Endodermal cell (in vitro differentiated cells): ENCODE measurements at regions not wholly inside any gene's neighbourhood (a gene's known extent, or its start where the extent isn't known, plus 50 kb on each side); places are given as distances from the start of the nearest gene placed in this dataset.
"Not testable (repeated sequence)": the region's sequence is repeated elsewhere in the genome, so short reads cannot be mapped to it uniquely, and the experiment has no call there.

Experiments used
- DNase-seq: peaks from one replicate; pipeline ENCODE4 v3.0.0-alpha.2; 2017
- H3K27ac ChIP-seq: 2 replicates; pipeline ENCODE4 v1.5.1; 2013; ENCODE audit warnings: mild to moderate bottlenecking, low read depth, low read length, moderate library complexity
- H3K27me3 ChIP-seq: 2 replicates; pipeline ENCODE4 v1.6.1; 2013; ENCODE audit warnings: mild to moderate bottlenecking, low read length, moderate library complexity; ENCODE audit not compliant: insufficient read depth, control insufficient read depth, poor library complexity, severe bottlenecking
- H3K36me3 ChIP-seq: 2 replicates; pipeline ENCODE4 v1.7.0; 2013; ENCODE audit warnings: mild to moderate bottlenecking, low read length, moderate library complexity; ENCODE audit not compliant: control insufficient read depth, insufficient read depth
- H3K4me1 ChIP-seq: one replicate; pipeline ENCODE4 v1.7.0; 2013; ENCODE audit warnings: low read length; ENCODE audit not compliant: control insufficient read depth, insufficient read depth
- H3K4me3 ChIP-seq: 2 replicates; pipeline ENCODE4 v1.5.1; 2013; ENCODE audit warnings: mild to moderate bottlenecking, low read length, moderate library complexity
- H3K9ac ChIP-seq: 2 replicates; pipeline ENCODE4 v1.6.1; 2013; ENCODE audit warnings: mild to moderate bottlenecking, low read length, moderate library complexity; ENCODE audit not compliant: poor library complexity, severe bottlenecking; ENCODE audit errors: extremely low read depth
- H3K9me3 ChIP-seq: 2 replicates; pipeline ENCODE4 v1.6.1; 2013; ENCODE audit warnings: mild to moderate bottlenecking, low read length, moderate library complexity; ENCODE audit not compliant: control insufficient read depth
- H3K27ac Mint-ChIP-seq: 2 replicates; pipeline ENCODE4 v1.8.0; 2020; ENCODE audit warnings: mixed read lengths
- H3K27me3 Mint-ChIP-seq: 2 replicates; pipeline ENCODE4 v1.8.0; 2021; ENCODE audit warnings: mild to moderate bottlenecking, mixed read lengths; ENCODE audit not compliant: insufficient read depth
- H3K36me3 Mint-ChIP-seq: 2 replicates; pipeline ENCODE4 v1.8.0; 2020; ENCODE audit warnings: low read depth, mixed read lengths
- H3K4me1 Mint-ChIP-seq: 2 replicates; pipeline ENCODE4 v1.8.0; 2020; ENCODE audit warnings: mixed read lengths
- H3K4me3 Mint-ChIP-seq: 2 replicates; pipeline ENCODE4 v1.8.0; 2020; ENCODE audit warnings: mild to moderate bottlenecking, moderate library complexity, mixed read lengths
- H3K9me3 Mint-ChIP-seq: 2 replicates; pipeline ENCODE4 v1.8.0; 2020; ENCODE audit warnings: mild to moderate bottlenecking, mixed read lengths
- CTCF ChIP-seq: fragments of 200-600 bp; sonication (generic); conservative IDR thresholded peaks from 2 replicates; pipeline ENCODE4 v1.5.0; 2021; ENCODE audit warnings: antibody characterized with exemption, mild to moderate bottlenecking
- WGBS, 2 experiments: methylation state at CpG; one replicate each; pipeline versions ENCODE4 v1.1.5 to v1.1.7; 2013; ENCODE audit warnings: missing lambda C conversion rate in 2 of 2, mixed read lengths in 1 of 2; ENCODE audit not compliant: insufficient coverage in 1 of 2, insufficient read length in 1 of 2; 5-methylcytosine and 5-hydroxymethylcytosine counted together

DNA sequence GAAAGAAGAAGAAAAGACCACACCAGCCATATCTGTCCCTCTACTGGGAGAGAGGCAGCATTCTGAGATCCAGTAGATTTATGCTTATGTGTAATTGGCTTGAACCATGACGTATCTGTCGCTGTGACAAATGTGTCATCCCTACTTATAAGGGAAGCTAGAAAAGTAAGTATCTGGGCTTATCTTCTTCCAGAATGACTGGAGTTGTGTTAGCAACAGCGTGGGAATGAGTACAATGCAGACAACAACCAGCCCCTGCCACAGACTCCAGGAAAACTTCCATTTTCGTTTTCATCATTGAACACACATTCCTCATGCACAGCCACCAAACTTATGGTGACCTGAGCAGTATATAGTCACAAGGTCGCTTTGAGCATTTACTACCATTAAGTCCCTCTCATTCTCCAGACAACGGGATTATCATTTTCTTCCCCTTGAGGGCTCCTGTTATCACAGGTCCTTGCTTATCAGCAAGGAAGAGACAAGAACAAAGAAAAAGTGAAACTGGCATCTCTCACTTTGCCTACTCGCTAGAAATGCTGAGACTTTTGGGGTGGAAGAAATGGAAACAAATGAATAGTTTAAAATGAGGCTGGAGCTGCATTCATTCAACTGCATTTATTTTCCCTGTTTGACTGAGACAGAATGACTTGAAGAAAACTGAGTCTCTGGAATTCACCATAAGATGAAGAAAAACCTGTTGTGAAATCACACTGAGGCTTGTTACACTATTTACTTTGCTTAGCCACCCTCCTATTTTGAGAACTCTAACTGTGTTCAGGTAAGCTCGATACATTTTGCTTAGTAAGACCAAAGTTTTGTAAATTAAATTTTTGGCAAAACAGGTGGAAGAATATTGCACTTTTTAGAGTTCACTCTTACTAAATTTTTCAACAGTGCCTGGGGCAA is 149.3 kb upstream of the FOXQ1 start:
- Mint-ChIP-seq H3K27me3 (peaks cover 49% of the 10 kb centered on the region), H3K4me1 (peaks cover 15% of the 10 kb centered on the region), H3K36me3 (no peaks in the 10 kb centered on the region), H3K27ac (no peak overlapping the region), H3K9me3 (peaks cover 13% of the 10 kb centered on the region), H3K4me3 (no peak overlapping the region)
- peaks cover 4% of the 10 kb centered on the region for H3K4me1 ChIP-seq
- no peak overlapping the region for H3K27ac ChIP-seq
- peak overlapping the region; percentile 47 for H3K4me3 ChIP-seq
- no peak overlapping the region for H3K9ac ChIP-seq
- no peaks in the 10 kb centered on the region for H3K36me3 ChIP-seq
- peaks cover 51% of the 10 kb centered on the region for H3K27me3 ChIP-seq
- TF ChIP-seq CTCF, result no peak
- peaks cover 21% of the 10 kb centered on the region for H3K9me3 ChIP-seq
- no peak for DNase-seq
- 65 to 84% methylated on average over 6 to 8 of the region's 8 CpGs for WGBS, 2 experiments

GRCh38 chr6:1156411-1156810 is 155.5 kb upstream of the FOXQ1 start:
- 87 to 92% methylated on average over 3 of the region's 3 CpGs for WGBS, 2 experiments
- H3K9me3 ChIP-seq, result peaks cover 49% of the 10 kb centered on the region
- not testable (repeated sequence) for H3K36me3 Mint-ChIP-seq, H3K4me3 Mint-ChIP-seq, H3K27ac ChIP-seq, H3K4me3 ChIP-seq, H3K27ac Mint-ChIP-seq, DNase-seq, H3K9ac ChIP-seq, H3K27me3 ChIP-seq, H3K36me3 ChIP-seq, H3K4me1 ChIP-seq, H3K4me1 Mint-ChIP-seq
- H3K27me3 Mint-ChIP-seq, result peaks cover 23% of the 10 kb centered on the region
- H3K9me3 Mint-ChIP-seq, result peaks cover 40% of the 10 kb centered on the region

- Histone ChIP-seq H3K4me3 (no peak overlapping the region), H3K9ac (no peak overlapping the region), H3K9me3 (peaks cover 40% of the 10 kb centered on the region), H3K4me1 (no peaks in the 10 kb centered on the region), H3K27ac (no peak overlapping the region), H3K27me3 (no peaks in the 10 kb centered on the region), H3K36me3 (no peaks in the 10 kb centered on the region)
- H3K9me3 Mint-ChIP-seq, result peaks cover 39% of the 10 kb centered on the region
- H3K27ac Mint-ChIP-seq, result no peak overlapping the region
- H3K27me3 Mint-ChIP-seq, result peaks cover 17% of the 10 kb centered on the region
- no peaks in the 10 kb centered on the region for H3K4me1 Mint-ChIP-seq
- TF ChIP-seq CTCF, result no peak
- no peaks in the 10 kb centered on the region for H3K36me3 Mint-ChIP-seq
- no peak overlapping the region for H3K4me3 Mint-ChIP-seq
- no peak for DNase-seq
Measured at GRCh38 chr6:1153696-1154245, 158.1 kb upstream of the FOXQ1 start.
